ENCODE measurements at regions not wholly inside any gene's neighbourhood (a gene's known extent, or its start where the extent isn't known, plus 50 kb on each side); places are given as distances from the start of the nearest gene placed in this dataset.

- no peaks in the 10 kb centered on the region for H3K79me2 ChIP-seq
- no peak overlapping the region for H3K27ac ChIP-seq
- H3K36me3 ChIP-seq (replicated peaks; ENCODE audit: insufficient read depth, low read depth), result no peaks in the 10 kb centered on the region
- H3K9me2 ChIP-seq (replicated peaks; ENCODE audit: insufficient read depth), result no peaks in the 10 kb centered on the region
- no peak for TF ChIP-seq EZH2phosphoT487 (IDR thresholded peaks at IDR 0.05; ENCODE audit: low read depth, severe bottlenecking, unreplicated experiment)
- TF ChIP-seq EZH2 (IDR thresholded peaks at IDR 0.05; ENCODE audit: borderline replicate concordance), result no peak
- TF ChIP-seq, protein P1, sequence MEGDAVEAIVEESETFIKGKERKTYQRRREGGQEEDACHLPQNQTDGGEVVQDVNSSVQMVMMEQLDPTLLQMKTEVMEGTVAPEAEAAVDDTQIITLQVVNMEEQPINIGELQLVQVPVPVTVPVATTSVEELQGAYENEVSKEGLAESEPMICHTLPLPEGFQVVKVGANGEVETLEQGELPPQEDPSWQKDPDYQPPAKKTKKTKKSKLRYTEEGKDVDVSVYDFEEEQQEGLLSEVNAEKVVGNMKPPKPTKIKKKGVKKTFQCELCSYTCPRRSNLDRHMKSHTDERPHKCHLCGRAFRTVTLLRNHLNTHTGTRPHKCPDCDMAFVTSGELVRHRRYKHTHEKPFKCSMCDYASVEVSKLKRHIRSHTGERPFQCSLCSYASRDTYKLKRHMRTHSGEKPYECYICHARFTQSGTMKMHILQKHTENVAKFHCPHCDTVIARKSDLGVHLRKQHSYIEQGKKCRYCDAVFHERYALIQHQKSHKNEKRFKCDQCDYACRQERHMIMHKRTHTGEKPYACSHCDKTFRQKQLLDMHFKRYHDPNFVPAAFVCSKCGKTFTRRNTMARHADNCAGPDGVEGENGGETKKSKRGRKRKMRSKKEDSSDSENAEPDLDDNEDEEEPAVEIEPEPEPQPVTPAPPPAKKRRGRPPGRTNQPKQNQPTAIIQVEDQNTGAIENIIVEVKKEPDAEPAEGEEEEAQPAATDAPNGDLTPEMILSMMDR (IDR thresholded peaks at IDR 0.05; ENCODE audit: poor library complexity), result no peak
- no peak for DNase-seq (ENCODE audit: low spot score)
- H3K9me3 ChIP-seq (ENCODE audit: low read depth), result no peaks in the 10 kb centered on the region
- WGBS (ENCODE audit: low lambda C conversion rate, missing lambda C conversion rate), result 93% methylated on average over 3 of the region's 3 CpGs
- no peak overlapping the region for H3K4me3 ChIP-seq
- no peaks in the 10 kb centered on the region for H3K4me1 ChIP-seq (ENCODE audit: insufficient read depth)
- H4K20me1 ChIP-seq (ENCODE audit: insufficient read depth, poor library complexity, severe bottlenecking), result no peaks in the 10 kb centered on the region
- H3K4me2 ChIP-seq, result no peak overlapping the region
- no peak overlapping the region for H2AFZ ChIP-seq
- no peaks in the 10 kb centered on the region for H3K27me3 ChIP-seq
Observed at GRCh38 chr10:114726820-114727271, 68.8 kb upstream of the ABLIM1 start.

- TF ChIP-seq, protein P1 (IDR thresholded peaks at IDR 0.05; ENCODE audit: poor library complexity), result no peak
- TF ChIP-seq EZH2phosphoT487 (IDR thresholded peaks at IDR 0.05; ENCODE audit: low read depth, severe bottlenecking, unreplicated experiment) (no peak), EZH2 (IDR thresholded peaks at IDR 0.05; ENCODE audit: borderline replicate concordance) (no peak)
- H3K36me3 ChIP-seq (replicated peaks; ENCODE audit: insufficient read depth, low read depth), result no peaks in the 10 kb centered on the region
- H4K20me1 ChIP-seq (ENCODE audit: insufficient read depth, poor library complexity, severe bottlenecking), result no peaks in the 10 kb centered on the region
- no peak for DNase-seq (ENCODE audit: low spot score)
- WGBS (ENCODE audit: low lambda C conversion rate, missing lambda C conversion rate), result 93% methylated on average over 4 of the region's 4 CpGs
- no peaks in the 10 kb centered on the region for H3K9me2 ChIP-seq (replicated peaks; ENCODE audit: insufficient read depth)
- H3K9me3 ChIP-seq (ENCODE audit: low read depth), result no peaks in the 10 kb centered on the region
- H2AFZ ChIP-seq, result no peak overlapping the region
- H3K27me3 ChIP-seq, result no peaks in the 10 kb centered on the region
- H3K27ac ChIP-seq, result no peak overlapping the region
- H3K4me1 ChIP-seq (ENCODE audit: insufficient read depth), result no peaks in the 10 kb centered on the region
- no peak overlapping the region for H3K4me2 ChIP-seq
- no peak overlapping the region for H3K4me3 ChIP-seq
- no peaks in the 10 kb centered on the region for H3K79me2 ChIP-seq
Observed at GRCh38 chr10:114728325-114728724, 70.2 kb upstream of the ABLIM1 start.

DNA sequence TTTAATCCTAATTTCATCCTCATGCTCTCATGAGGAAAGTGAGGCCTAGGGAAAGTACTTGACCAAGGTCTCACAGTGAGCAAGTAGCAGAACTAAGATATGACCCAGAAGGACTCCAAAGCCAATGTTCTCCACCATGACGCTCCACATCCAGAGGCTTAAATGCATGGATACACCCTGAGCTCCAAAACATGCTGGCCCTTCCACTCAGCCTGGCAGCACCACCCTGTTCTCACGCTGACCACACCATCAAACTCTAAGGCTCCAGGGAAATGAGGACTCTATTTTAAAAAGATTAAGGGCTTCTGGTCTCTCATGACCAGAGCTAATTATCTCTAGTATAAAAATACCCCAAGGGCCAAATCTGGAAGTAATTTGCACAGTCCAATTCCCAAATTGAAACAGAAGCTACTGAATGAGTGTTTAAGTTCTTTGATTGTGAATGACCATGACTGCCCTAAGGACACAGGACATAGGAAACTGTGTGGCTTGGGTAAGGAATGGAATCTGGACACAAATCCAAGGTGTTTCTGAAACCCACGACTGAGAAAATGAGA is 71.1 kb upstream of the ABLIM1 start:
- Histone ChIP-seq H3K79me2 (no peaks in the 10 kb centered on the region), H3K4me1 (ENCODE audit: insufficient read depth) (no peaks in the 10 kb centered on the region), H4K20me1 (ENCODE audit: insufficient read depth, poor library complexity, severe bottlenecking) (no peaks in the 10 kb centered on the region), H3K36me3 (replicated peaks; ENCODE audit: insufficient read depth, low read depth) (no peaks in the 10 kb centered on the region), H2AFZ (no peak overlapping the region), H3K9me3 (ENCODE audit: low read depth) (no peaks in the 10 kb centered on the region), H3K9me2 (replicated peaks; ENCODE audit: insufficient read depth) (no peaks in the 10 kb centered on the region), H3K4me3 (no peak overlapping the region), H3K4me2 (no peak overlapping the region), H3K27ac (no peak overlapping the region), H3K27me3 (no peaks in the 10 kb centered on the region)
- WGBS (ENCODE audit: low lambda C conversion rate, missing lambda C conversion rate), result 82% methylated on average over 3 of the region's 3 CpGs
- DNase-seq (ENCODE audit: low spot score), result no peak
- TF ChIP-seq EZH2 (IDR thresholded peaks at IDR 0.05; ENCODE audit: borderline replicate concordance) (no peak), EZH2phosphoT487 (IDR thresholded peaks at IDR 0.05; ENCODE audit: low read depth, severe bottlenecking, unreplicated experiment) (no peak)
- TF ChIP-seq, protein P1 (IDR thresholded peaks at IDR 0.05; ENCODE audit: poor library complexity), result no peak
